MV-4-11 (cell line): ENCODE measurements at regions not wholly inside any gene's neighbourhood (a gene's known extent, or its start where the extent isn't known, plus 50 kb on each side); places are given as distances from the start of the nearest gene placed in this dataset.
"Not testable (repeated sequence)": the region's sequence is repeated elsewhere in the genome, so short reads cannot be mapped to it uniquely, and the experiment has no call there.

Experiments
- DNase-seq: peaks from one replicate; lab custom pipeline; 2025; lab: John Stamatoyannopoulos, UW

DNA sequence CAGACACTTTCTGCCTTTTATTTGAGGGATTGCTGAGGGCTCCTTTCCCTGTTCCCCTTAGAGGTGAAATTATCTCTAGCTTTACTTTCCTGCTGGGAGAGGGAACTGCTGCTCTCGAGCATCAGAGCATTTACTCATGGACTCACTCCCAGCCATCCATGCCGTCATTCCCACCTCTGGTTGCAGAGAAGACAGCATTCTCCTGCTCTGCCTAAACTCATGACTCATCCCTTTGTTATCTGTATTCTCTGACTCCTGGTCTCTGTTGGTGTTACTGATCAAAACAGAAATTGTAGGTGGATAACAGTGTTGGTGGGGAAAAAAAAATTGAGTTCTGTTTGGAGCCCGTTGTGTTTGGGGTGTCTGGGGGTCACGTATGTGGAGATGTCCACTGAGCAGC, 159.3 kb downstream of the TTC8 start:
- no peak for DNase-seq

DNA sequence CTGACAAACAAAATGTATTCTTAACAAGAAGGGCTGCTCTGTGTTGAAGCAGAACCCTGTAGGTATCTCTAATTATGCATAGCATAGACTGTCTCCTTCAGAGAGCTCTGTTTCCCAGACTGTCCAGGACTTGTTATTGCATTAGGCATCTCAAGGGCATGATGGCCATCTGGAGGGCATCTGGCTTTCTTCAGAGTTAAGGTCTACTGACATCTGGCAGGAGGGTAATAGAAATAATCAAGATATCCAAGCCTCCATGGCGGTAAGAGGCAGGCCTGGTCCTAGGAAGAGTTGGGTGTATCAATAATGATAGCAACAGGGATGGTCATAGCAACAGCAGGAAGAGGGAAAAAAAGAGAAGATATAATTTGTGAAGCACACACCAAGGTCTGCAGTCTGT, 161.2 kb downstream of the TTC8 start:
- DNase-seq, result no peak

DNA sequence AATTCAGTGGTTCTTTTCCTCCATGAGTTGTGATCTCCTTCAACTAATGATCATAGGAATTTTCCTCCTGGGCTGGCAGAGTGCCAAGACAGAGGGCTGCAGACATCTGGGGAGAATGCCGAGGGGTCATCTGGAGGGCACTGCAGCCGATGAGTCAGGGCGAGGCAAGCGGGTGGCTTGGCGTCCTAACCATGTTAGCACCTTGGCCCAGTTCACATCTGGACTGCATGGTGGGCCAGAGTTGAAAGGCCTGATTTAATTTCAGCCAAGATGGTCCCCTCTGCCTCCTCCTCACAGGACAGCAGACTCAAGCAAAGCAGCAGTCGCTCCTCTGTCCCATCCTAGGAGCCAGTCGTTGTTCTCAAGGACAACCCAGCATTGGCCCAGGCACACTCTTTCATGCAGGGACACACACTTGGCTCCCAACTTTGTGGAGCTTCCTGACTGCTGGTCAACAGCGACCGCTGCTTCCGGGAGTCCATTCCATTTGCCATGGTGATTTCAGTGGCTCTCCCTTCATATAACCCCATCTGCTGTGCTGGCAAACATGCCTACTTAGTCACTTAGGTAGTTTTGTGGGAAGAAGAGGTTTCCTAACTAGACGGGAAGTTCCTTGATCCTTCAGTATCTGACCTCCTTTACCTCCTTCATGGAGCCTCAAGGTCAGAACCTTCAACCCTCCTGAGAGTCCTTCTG, 161.8 kb downstream of the TTC8 start:
- DNase-seq, result no peak

DNA sequence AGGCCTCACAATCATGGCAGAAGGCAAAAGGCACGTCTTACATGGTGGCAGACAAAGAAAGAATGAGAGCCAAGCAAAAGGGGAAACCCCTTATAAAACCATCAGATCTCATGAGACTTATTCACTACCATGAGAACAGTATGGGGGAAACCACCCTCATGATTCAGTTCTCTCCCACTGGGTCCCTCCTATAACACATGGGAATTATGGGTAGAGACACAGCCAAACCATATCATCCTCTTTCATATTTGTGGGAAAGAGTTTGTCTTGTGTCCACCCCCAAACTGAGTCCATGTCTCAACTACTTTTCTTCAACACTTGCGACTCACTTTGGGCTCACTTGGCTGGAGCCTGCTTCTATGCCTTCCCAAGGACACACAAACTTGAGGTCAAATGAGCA, 162.5 kb downstream of the TTC8 start:
- not testable (repeated sequence) for DNase-seq

DNA sequence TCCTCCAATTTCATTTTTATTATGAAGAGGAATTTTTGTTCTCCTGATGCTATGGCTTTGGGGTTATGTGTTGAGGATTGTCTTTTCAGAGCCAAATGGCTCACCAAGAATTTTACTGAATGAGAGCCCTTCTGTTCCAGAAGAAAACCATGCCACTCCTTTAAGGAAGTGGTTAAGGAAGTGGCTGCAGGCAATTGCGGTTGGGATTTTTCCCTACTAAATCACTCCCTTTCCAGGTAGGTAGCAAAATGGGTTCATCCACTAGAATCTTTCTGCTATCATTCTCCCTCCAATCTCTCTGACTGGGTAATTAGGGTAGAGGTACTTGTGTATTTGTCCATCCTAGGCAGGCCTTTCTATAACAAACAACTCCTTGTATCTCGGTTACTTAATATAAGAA, 163.1 kb downstream of the TTC8 start:
- no peak for DNase-seq

DNA sequence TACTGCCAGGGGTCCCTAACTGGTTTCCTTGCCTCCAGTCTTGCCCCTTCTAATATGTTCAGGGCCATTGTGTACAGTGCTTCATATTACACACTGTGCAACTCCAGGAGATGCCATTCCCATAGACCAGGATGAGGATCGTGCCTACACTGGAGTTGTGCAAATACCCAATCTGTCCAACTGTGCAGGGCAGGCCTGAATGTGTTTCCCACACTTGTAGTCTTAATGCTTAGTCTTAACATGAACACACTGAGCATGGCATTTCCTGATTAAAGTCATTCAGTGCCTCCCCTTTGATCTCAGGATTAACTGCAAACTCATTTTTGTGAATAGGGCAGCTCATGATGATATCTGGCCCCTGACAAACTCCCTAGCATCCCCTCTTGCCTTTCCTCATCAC, 165.5 kb downstream of the TTC8 start:
- DNase-seq, result no peak

DNA sequence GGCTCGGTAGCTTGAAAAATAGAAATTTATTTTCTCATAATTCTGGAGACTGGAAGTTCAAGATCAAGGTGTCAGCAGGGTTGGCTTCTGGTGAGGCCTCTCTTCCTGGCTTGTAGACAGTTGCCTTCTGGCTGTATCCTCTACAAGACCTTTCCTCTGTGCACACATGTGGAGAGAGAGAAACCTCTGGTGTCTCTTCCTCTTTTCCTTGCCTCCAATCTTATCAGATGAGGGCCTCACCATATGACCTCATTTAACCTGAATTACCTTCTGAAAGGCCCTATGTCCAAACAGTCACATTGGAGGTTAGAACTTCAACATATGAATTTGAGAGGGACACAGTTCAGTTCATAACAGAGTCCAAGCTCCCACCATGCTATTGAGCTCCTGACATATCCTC, 166.4 kb downstream of the TTC8 start:
- DNase-seq, result peak; percentile 22

DNA sequence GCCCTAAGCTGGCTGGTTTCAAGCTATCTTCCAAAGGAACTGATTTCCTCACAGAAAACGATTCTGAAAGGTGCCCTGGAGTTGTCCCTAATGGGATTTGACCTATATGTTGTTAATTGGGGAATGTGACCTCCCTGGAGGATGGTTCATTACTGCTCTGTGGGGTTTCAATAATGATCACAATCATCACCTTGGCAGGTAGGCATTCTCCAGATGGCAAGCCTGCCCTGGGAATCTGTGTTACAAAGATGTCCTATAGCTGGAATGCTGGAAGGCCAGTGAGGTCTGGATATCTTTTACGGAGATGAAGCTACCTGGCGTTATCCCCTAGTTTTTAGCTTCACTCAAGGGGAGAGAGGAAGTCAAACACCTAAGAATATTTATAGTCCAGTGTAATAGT, 167.6 kb downstream of the TTC8 start:
- no peak for DNase-seq

DNA sequence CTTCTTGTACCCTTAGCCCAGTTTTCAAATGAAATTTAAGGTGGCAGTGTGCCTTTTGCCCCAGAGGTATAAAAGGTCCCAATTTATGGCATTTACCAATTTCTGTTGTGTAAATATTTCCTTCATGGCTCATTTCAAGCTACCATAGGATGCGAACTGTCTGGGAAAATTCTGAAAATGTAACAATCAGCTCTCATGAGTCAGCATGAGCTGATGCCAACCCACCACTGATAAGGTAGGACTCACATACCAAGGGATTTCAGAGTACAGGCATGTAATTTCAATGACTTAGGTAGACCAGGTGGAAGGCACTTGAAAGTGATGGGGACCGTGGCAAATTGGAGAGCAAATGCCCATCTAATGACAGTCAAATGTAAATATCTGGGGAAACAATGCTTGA, 169.5 kb downstream of the TTC8 start:
- no peak for DNase-seq

DNA sequence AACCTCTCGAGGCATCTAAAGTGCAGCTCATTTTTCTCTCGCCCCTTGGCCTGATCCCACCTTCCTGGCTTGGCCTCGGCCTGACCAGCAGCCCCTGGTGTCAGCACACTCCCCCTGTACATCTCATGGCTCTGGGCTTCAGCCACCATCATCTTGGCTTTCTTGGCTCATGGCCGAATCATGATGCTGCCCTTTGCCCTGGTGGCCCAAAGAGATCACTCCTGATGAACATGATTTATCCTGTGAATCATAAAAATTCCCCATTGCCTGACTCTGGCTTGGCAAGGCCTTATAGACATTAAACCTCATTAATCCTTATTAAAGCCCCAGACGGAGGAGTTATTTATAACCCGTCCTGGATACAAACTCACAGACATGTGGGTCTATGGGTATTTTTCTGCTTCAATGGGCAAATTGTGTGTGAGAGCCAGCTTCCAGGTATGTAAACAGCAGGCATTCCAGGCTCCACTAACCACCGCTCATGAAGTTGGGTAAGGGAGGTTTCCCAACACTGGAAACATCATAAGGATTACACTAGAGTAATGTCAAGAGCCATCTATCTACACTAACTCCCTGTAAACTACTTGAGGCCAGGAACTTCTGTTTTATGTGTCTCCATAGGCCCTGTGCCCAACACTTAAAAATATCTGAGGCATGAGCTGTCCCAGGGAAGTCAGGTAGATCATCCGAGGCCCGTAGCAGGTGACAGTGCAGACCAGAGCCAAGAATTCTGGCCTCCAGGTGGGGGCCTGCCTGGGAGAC, 171.2 kb downstream of the TTC8 start:
- no peak for DNase-seq

DNA sequence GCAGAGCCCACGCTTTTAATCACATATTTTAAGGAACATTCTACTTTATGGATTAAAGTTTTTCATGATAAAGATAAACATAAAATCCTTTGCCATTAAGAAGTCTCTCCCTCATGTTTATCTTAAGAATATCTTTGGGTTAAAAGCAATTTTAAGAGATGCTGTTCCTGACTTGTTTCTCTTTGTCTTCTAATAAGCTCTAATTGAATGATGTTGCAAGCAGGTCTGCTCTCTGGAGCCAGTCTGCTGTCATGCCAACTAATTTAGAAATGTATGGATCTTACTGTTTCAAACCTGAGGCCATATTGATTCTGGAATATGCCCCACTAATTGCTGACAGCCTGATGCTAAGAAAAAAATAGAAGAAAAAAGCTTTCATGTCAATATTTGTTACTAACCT, 173.6 kb downstream of the TTC8 start:
- DNase-seq, result no peak

DNA sequence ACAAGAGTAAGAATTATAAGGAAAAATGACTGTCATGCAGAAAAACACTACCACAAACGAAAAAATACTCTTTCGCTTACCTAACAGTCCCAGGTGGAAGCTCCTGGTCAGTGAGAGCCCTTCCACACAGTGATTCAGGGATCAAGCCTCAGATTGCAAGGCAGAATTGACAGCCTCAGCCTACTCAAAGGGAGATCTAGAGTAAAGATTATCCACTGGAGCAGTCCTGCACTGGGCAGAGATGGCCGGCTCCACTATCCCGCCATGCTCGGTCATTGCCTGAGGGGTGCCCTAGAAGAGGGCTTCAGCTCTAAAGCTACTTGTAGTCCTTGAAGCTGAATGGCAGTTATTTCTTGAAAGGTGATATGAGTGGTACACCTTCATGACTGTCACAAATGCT, 174.7 kb downstream of the TTC8 start:
- no peak for DNase-seq

DNA sequence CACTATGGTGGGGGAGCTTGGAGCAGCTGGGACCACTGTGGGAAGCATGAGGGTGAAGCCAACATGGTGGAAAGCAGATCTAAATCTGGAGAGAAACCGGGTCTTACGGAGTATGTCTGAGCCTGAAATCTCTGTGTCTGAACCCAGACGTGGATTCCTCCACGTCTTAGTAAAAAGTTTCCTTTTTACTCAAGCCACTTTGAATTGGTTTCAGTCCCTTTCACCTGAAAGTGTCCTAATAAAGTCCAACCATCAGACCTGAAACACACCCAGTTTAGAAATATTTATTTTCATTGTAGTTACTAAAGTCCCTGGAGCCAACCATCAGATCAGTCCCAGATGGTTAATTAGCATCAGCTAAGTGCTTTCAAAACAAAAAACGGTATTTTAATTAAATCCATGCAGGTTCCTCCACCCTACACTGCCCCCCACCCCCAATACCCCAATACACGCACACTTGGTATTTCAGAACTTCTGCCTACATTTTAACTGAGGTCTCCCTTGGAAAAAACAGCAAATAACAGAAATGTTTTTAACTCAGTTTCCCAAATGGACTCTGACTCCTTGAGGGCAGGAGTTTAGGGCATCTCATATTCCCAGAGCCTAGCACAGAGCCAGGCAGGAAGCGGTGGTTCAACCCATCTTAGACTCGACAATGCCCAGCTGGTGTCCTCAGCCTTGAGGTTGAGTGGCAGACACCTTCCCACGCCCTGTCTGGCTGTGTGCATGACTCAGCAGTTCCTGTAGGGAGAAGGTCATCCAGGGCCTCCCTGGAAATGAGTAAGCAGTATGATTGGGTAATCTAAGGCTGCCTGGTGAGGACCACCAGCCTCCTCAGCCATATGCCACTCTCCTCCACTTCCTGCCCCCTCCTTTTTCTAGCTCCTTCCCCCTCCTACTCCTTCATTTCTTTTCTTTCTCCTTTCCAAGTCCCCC, 175.8 kb downstream of the TTC8 start:
- DNase-seq, result peak; percentile 96

DNA sequence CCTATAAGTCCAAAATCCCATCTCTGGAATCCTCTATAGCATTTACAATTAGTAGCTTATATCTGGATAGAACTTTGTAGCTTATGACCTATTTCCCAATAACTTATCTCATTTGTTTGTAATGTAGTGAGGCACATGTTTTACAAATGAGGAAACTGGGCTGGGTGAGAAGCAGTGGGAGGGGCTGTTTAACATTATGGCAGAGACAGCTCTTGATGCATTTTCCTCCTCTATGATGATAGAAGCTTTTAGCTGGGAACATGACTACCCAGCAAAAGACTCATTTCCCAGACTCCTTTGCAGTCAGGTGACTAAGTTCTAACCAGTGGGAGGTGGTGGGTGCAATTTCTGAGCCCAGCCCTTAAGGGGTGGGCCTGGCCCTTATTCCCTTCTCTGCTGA, 179.7 kb downstream of the TTC8 start:
- DNase-seq, result peak; percentile 68

DNA sequence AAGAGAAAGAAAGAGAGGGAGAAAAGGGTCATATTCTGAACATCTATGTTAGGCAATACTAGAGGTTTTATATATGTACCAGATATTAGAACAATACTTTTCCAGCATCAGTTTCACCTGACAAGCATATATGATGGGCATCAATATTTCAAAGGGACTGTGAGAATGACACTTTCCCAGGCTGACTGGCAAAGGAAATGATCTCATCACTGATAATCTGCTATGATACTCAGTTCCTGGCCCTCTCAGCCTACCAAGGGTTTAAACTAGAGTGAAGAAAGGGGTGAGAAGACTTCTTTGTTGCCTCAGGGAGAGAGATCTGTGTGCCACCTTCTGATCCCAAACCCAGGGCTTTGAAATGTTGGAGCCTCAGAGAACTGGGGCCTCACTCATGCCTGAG, 183.5 kb downstream of the TTC8 start:
- no peak for DNase-seq

DNA sequence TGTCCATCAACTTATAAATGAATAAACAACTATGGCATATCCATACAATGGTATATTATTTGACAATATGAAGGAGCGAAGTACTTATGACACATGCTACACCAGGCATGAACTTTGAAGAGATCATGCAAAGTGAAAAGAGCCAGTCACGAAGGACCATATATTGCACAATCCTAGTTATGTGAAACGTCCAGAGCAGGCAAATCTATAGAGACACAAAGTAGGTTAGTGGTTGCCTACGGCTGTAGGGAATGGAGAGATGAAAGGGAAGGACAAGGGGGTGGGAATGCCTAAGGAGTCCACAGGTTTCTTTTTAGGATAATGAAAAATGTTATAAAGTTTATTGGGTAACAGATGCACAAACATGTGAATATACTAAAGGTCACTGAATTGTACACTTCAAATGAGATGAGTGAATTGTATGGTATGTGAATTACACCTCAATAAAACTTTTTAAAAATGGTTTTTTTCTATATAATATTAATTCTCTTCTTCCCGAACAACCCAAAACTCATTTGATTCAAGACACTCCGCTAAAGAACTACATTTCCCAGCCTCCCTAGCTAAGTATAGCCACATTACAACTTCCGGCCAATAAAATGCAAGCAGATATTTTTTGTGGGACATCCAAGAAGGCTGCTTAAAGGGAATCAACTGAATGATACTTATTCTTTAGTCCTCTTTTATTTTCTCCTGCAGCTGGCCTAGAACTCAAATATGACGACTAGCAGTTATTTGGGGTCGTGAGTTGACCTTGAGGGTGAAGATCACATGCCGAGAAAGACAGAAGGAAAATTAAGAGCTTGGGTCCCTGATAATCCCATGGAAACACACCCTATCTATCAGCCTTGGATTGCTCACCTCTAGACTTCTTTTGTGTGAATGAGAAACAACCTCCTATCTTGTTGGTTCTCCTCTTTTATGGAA, 187.2 kb downstream of the TTC8 start:
- peak; percentile 32 for DNase-seq

DNA sequence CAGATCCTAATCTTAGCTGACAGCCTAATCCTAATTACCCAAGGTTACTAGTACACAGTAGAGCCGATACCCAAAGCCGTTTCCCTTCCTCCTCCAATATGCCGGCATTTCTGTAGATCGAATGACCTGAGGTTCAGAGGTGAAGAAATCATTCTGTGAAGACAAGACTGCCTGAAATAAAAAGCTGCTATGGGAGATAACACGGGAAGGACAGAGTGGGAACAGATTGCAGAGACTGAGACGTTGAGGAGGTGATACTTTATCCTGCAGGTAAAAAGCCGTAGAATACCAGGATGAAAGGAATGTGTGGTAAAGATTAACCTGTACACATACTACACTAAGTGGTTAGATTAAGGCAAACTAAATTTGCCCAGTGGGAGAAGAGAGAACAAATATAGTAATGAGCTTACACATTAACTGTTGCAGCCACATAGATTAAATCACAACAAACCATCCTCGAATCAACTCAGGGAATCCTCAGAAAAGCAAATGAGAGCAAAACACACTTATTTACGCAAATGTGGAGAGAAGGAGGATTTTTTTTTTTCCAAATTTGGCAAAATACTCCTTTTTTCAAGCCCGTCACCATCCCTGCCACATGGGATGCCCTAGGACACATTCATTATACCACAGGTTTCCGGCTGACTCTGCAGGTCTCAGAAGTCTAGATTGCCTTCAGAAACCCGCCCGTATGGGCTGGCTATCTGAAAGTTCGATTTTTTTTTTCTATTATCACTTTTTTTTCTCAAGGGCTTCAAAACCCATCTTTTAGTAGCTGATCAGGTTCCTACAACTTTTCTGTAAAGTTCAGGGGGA, 188.0 kb downstream of the TTC8 start:
- no peak for DNase-seq

DNA sequence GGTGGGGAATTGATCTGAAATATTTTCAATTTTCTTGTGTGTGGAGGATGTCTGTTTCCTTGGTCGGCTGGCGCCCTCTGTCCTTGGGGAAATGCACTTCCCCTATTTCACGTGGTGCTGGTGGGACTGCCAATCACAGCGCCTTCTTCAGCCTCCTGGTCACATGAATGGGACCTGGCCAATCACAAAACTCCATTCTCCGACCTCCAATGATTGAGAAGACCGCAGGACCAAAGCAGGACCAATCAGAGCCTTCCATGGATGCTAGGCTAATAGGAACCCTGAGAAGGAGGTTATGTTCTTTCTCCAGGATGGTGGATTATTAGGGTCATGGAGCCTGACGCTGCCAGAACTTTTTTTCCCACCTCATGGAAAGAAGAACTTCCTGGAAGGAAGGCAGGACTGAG, 188.7 kb downstream of the TTC8 start:
- DNase-seq, result peak; percentile 37

DNA sequence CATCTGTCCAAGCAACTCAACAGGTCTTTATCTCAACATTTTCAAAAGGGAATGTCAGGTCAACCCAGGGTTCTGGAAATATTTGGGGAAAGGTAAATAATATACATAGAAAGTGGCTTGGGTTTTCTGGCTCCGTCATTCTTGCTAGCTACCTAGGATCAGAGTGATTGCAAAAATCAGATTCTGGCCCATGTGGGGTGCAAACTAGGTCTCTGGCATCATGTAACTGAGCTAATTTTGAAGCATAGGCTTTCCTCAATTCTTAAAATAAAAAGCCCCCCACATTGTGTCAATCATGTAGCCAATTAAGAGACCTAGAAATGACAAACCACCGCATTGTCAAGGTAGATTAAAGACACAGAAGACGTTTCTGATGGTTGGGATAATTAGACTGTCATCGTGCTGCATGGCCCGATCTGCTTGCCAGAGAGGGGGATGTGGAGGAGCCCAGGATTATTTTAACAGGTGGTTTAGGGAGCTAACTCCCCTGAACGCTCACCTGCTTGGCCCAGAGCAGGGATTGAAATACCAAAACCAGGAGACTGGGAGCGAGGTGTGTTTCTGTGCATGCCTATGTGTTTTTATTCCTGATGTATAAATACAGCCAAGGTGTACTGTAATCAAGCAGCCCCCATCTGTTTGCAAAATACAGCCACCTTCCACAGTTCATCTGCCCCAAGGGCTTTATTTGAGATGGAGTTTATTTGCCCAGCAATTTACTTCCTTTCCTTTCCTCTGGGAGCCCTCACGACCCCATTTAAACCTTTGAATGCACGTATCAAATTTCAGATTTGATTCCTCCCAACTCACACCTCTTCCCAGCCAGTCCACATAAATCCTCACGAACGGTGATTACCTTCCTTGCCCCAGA, 189.5 kb downstream of the TTC8 start:
- no peak for DNase-seq

DNA sequence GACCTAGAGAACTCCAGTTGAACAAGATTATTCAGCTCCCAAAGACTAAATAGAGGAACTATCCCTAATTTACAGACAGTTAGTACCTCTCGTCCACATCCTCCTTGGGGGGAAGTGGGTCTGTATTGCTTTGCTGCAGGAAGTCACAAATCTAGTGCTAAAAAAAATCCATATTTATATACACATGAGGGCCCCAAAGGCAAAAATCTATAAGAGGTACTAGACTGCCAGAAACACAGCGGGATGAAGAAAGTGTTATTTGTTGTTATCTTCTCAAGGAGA, 190.1 kb downstream of the TTC8 start:
- peak; percentile 68 for DNase-seq
